Stomach (tissue), 4 donors: ENCODE measurements at regions not wholly inside any gene's neighbourhood (a gene's known extent, or its start where the extent isn't known, plus 50 kb on each side); places are given as distances from the start of the nearest gene placed in this dataset.
"Not testable (repeated sequence)": the region's sequence is repeated elsewhere in the genome, so short reads cannot be mapped to it uniquely, and the experiment has no call there.

ENCODE experiments used
- EP300 ChIP-seq: sonication (generic); formaldehyde crosslinking; IDR thresholded peaks from one replicate; pipeline ENCODE4 v1.6.1; 2017; ENCODE audit warnings: antibody characterized with exemption
- POLR2A ChIP-seq, 4 donors: fragments of 450-650 bp; IDR thresholded peaks; one replicate each; pipeline ENCODE4 v1.6.1; 2016; ENCODE audit warnings: antibody characterized with exemption in 4 of 4, control low read depth in 2 of 4, mild to moderate bottlenecking in 1 of 4, moderate library complexity in 1 of 4
- POLR2AphosphoS5 ChIP-seq, 3 donors: sonication (generic); formaldehyde crosslinking; IDR thresholded peaks; one replicate each; pipeline ENCODE4 v1.6.1; 2016; ENCODE audit warnings: antibody characterized with exemption in 3 of 3
- TF ChIP-seq, protein P1 (sequence below), 7 experiments: fragments of 450-650 bp in 4 of 7; fragments of 200-600 bp in 3 of 7; sonication (generic) in 3 of 7; IDR thresholded peaks; one replicate each; pipeline ENCODE4 v1.5.1; 2016 to 2019; ENCODE audit warnings: antibody characterized with exemption in 7 of 7, control low read depth in 2 of 7, mild to moderate bottlenecking in 1 of 7

GRCh38 chr12:91695406-91695805, 450.2 kb downstream of the BTG1 start:
- TF ChIP-seq EP300; POLR2AphosphoS5 (IDR thresholded peaks at IDR 0.05); POLR2A (IDR thresholded peaks at IDR 0.05): not testable (repeated sequence)
- TF ChIP-seq, protein P1, sequence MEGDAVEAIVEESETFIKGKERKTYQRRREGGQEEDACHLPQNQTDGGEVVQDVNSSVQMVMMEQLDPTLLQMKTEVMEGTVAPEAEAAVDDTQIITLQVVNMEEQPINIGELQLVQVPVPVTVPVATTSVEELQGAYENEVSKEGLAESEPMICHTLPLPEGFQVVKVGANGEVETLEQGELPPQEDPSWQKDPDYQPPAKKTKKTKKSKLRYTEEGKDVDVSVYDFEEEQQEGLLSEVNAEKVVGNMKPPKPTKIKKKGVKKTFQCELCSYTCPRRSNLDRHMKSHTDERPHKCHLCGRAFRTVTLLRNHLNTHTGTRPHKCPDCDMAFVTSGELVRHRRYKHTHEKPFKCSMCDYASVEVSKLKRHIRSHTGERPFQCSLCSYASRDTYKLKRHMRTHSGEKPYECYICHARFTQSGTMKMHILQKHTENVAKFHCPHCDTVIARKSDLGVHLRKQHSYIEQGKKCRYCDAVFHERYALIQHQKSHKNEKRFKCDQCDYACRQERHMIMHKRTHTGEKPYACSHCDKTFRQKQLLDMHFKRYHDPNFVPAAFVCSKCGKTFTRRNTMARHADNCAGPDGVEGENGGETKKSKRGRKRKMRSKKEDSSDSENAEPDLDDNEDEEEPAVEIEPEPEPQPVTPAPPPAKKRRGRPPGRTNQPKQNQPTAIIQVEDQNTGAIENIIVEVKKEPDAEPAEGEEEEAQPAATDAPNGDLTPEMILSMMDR (IDR thresholded peaks at IDR 0.05) = not testable (repeated sequence)
